Sigmoid colon (tissue), 3 donors: ENCODE measurements at regions not wholly inside any gene's neighbourhood (a gene's known extent, or its start where the extent isn't known, plus 50 kb on each side); places are given as distances from the start of the nearest gene placed in this dataset.

Source experiments
- CTCF ChIP-seq, 4 experiments: fragments of 450-650 bp in 3 of 4; fragments of 200-600 bp in 1 of 4; IDR thresholded peaks; one replicate each; pipeline ENCODE4 v1.5.1; 2016 to 2019; ENCODE audit warnings: antibody characterized with exemption in 4 of 4, mild to moderate bottlenecking in 3 of 4, moderate library complexity in 2 of 4
- POLR2A ChIP-seq, 2 donors: fragments of 450-650 bp; IDR thresholded peaks; one replicate each; pipeline ENCODE4 v1.6.1; 2016; ENCODE audit warnings: antibody characterized with exemption in 2 of 2, mild to moderate bottlenecking in 2 of 2, moderate library complexity in 2 of 2

DNA sequence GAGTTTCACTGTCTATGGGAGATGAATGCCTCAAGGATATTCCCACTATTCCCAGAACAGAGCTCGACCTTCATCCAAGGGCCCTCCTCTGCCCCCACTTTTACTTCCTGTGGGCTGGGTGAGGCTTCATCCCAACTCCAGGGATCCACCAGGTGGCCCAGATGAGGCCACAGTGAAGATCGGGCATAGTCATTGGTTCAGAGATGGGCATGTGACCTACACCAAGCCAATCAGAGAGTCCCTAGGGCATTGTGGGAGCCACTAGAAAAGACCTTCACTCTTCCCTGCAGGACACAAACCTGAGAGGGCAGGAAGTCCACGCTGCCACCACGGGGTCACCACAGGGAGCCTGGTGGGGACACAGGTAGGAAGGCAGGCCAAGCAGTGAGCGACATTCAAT lies 72.9 kb upstream of the SLC22A16 start:
- TF ChIP-seq CTCF (IDR thresholded peaks at IDR 0.05) = no peak
- no peak for TF ChIP-seq POLR2A (IDR thresholded peaks at IDR 0.05)
